GM19351 (cell line): ENCODE measurements at regions not wholly inside any gene's neighbourhood (a gene's known extent, or its start where the extent isn't known, plus 50 kb on each side); places are given as distances from the start of the nearest gene placed in this dataset.

Experiments used
- ATAC-seq: cut with Tn5 transposase; IDR thresholded peaks from one replicate; pipeline ENCODE4 v1.9.1; 2021; ENCODE audit warnings: mild to moderate bottlenecking, moderate library complexity; ENCODE audit not compliant: unreplicated experiment

DNA sequence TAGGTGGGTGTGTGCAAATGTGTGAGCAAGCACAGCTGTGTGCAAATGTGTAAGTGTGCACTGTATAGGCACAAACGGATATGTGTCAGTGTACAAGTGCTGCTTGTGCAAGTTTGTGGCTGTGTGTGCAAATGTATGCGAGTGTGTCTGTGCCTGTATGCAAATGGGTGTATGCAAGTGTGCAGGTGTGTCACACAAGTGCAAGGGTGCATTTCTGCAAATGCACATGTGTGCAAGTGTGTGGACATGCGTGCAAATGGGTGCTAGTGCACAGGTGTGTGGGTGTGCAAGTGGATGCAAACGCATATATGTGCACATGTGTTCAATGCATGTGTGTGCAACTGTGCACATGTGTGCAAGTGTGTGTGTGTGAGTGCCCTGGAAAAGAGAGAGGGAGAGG, 76.5 kb upstream of the TNRC6C start:
- ATAC-seq, result no peak

DNA sequence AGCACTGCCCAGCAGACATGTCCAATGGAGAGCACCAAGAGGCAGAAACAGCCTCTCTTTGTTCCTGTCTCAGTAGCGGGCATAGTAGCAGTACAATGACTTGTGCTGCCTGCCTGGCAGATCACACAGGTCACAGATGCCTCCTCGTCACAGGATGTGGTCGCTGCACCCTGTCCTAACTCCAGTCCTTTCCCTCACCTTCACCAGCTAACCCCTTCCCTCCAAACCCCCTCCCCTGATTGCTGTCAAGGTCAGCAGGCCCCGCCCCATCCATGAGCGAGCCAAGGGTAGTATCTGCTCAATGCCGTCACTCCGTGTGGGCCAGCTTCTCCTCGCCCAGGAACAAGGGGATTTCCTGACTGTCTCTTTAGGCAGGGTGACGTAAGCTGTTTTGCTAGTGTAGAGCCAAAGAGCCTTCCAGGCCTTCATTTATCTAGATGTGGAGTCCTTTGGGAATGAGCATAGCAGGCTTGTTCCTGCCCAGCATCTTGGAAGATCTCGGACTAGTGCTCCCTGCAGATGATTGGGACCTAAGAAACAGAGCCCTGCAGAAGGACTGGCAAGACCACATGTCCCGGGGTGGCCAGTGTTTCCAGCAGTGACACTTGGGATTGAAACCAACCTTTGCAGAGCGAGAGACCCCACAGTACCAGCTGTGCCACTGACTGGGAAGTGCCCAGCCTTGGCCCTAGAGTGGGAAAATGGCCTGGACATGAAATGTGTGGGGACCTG, 75.9 kb upstream of the TNRC6C start:
- ATAC-seq, result no peak

DNA sequence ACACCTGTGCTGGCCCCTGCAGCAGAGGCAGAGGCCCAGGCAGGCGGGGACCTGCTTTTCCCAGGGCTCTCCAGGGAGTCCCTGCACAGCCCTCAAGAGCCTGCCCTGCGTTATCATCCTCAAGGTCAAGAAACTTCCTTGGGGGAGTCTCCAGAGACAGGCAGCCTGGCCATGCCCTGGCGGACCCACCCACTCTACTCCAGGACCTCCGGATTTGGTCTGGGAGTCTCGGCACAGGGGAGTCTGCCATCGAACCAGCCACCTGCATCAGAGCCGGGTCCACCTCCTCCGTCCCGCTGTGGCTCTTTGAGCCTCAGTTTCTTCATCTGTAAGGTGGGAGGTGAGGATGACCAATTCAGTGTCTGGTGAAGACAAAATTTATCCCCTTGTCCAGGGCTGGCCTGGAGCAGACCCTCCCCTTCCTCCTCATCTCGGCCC, 75.3 kb upstream of the TNRC6C start:
- ATAC-seq, result no peak

DNA sequence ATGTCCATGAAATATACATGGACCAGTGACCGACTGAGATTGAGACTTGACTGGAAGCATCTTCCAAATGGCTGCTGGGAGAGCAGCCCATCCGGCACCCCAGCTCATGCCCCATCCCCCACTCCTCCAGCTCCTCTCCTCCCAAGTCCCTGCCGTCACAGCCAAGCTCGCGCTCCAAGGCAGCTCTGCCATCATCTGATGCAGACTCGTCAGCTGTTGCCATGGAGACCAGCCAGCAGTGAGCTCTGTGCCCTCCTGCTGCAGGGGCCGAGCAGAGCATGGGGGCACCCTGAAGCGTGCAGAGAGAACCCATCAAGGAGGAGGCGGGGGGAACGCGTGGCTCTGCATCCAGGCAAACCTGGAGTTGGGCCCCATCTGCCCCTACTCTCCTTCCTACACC, 74.5 kb upstream of the TNRC6C start:
- no peak for ATAC-seq

DNA sequence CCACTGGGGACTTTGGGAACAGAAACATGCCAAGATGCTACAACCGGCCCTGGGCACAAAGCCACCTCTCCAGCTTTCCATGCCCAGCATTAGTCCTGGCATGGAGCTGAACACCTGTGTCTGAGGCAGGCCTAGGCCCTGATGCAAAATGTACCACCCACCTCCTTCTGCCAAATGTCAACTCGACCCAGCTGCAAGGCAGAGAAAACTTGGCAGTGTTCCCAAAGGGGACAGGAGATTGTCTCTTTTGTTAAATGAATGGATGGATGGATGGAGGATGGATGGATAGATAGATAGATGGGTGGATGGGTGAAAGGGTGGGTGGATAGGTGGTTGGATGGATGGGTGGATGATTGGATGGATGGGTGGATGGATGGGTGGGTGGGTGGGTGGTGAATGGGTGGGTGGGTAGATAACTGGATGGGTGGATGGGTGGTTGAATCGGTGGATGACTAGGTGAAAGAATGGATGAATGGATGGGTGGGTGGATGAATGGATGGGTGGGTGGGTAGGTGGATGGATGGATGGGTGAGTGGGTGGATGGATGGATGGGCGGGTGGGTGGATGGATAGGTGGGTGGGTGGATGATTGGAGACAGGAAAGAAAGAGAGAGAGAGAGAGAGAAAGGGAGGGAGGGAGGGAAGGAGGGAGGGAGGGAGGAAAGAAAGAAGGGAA, 73.4 kb upstream of the TNRC6C start:
- ATAC-seq, result no peak

DNA sequence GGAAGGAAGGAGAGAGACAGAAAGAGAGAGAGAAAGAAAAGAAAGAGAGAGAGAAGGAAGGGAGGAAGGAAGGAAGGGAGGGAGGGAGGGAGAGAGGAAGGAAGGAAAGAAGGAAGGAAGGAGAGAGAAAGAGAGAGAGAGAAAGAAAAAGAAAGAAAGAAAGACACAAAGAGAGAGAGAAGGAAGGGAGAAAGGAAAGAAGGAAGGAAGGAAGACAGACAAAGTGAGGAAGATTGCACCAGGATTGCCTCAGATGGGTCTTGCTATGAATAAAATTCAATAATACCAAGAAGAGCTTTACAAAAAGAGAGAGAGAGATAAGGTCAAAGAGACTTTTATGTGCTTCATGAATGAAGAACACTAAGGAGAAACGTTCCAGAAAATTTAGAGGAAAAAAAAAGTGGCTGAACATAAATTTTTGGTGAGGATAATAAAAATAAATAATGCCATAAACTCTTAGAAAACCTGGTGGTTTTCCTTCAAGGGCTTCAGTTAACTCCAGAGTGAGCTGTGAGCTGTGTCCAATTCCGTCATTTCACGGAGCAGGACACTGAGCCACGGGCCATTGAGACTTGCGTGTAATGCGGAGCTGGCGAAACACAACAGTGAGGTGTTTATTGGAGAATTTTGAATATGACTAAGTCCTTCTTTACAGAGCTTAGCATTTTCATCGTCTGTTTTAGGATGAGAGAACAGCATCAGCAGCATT, 72.7 kb upstream of the TNRC6C start:
- ATAC-seq, result no peak

DNA sequence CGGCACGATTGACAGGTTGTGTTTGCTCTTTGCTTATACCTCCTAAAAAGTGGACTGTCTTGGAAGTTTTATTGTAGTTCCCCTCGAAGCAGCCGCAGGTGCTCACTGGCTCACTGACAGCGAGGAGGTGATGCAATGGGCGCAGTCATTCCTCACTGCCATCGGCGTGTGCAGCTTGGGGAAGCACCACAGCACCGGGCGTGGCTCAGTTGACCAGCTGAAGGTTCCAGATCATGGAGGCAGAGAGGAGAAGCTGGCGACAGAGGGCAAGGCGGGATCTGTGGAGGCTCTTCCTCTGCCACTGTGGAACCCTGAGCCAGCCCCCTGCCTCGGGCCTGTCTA, 72.1 kb upstream of the TNRC6C start:
- ATAC-seq, result no peak

DNA sequence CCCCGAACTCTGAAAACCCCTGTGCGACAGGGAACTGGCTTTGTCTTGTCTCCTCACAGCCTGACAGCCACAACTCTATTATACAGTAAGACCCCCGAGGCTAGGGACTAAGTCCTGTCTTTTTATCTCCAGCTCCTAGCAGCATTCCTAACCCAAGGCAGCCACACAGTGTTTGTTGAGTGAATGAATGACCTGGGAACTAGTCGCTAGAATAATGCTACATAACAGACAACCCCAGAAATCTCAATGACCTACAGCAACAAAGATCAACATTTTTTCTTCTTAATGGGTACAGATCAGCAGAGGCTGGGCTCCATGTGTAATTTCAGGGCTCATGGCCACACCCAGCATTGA, 71.4 kb upstream of the TNRC6C start:
- no peak for ATAC-seq

DNA sequence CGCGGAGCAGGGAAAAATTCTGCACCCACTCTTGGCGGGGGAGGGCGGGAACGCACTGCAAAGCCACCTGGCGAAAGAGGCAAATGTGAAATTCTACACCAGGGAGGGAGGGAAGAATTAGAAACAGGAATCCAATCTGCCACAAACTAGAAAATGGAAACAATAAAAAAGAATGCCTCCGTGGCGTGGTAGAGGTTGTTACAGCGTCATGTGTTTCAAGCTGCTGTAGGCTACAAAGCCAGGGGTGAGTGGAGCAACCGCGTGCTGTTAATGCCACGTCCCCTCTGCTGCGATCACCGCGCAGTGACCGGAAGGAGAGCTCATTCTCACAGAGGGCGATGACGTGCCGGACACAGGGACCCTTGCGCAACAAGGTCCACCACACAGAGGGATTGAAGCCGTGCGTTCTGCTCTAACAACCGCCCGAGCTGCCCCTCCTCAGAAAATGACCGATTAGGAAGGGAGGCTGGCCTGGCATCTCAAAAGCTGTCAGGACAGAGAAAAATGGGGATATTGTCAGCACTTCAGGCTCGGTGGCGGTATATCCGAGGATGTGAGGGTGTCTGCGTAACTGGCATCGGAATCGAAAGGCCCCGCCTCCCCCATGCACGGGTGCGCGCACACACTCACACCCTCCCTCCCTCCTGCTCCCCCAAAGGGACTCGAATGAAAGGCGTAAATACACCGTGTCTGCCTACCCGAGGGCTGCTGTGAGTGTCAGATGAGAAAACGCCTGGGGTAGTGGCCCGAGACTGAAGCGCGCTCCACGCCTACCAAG, 70.8 kb upstream of the TNRC6C start:
- no peak for ATAC-seq

DNA sequence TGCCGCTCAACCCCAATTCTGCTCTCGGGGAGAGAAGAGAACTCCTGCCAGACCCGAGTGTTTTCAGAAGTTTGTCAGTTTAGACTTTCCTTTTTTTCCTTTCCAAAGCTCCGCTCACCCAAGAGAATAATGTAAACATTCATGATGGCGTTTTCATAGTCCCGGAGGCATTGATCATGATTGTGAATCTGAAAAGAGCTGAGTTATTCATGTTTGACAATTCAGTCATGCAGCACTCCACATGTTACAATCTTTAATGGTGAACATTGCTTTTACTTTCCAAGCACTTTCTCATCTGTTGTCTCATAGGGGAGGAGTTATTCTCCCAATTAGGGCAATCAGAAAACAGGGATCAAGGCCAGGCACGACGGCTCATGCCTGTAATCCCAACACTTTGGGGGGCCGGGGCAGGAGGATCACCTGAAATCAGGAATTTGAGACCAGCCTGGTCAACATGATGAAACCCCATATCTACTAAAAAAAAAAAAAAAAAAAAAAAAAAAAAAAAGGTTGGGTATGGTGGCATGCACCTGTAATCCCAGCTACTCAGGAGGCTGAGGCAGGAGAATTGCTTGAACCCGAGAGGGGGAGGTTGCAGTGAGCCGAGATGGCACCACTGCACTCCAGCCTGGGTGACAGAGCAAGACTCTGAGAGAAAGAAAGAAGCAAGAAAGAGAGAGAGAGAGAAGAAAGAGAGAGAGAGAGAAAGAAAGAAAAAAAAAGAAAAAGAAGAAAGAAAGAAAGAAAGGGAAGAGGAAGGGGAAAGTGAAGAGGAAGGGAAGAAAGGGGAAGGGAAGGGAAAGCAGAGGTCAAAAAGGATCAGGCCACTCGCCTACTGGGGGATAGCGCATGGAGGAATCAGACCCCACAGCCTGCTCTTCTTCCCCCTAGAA, 70.0 kb upstream of the TNRC6C start:
- no peak for ATAC-seq

DNA sequence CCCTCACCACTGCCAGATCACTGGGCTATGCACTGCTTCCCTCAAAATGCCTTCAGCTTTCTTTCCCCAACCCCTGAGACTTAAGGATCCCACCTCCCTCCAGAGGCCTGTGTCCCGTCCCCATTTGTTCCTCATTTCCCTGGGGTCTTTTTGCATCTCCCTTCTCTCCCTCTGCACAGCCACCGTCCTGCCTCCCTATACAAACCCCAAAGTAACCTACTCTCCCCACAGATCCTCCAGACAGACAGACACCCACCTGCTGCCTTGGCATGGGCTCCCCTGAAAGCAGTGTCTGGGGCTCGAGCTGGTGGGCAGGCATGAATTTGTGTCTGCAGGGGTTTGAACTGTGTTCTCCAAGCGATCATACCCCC, 69.4 kb upstream of the TNRC6C start:
- ATAC-seq, result no peak

DNA sequence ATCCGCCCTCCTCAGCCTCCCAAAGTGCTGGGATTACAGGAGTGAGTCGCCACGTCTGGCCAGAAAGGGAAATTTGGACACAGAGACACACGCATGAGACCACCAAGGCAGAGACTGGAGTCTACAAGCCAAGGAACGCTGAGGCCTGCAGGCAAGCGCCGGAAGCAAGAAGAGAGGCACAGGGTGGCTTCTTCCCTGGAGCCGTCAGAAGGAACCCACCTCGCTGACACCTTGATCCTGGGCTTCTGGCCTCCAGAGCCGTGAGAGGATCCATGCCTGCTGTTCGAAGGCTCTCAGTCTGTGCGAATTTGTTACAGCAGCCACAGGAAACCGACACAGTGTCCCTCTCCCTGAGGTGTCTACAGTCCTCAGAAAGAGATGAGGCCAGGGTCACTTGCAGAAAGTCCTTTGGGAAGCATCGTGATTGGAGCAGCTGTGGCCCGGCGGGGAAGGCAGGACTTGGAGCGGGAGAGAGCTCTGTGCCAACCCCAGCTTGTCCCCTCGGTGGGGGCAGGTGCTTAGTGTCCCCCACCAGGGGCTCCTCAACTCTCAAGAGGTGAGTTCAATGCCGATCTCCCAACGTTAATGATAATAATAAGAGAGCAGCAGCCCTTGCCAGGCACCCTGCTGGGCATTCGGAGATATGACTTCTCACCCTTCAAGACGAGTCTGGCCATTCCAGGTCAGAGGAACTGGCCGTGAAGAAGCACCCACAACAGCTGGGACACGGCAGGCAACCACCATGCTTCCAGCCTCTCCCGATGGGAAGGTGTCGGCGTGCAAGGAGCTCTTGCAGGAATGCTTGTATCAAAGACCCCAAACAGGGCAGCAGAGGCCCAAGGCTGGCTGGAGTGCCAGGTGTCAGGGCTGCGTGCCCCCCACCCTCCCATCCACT, 68.4 kb upstream of the TNRC6C start:
- no peak for ATAC-seq

DNA sequence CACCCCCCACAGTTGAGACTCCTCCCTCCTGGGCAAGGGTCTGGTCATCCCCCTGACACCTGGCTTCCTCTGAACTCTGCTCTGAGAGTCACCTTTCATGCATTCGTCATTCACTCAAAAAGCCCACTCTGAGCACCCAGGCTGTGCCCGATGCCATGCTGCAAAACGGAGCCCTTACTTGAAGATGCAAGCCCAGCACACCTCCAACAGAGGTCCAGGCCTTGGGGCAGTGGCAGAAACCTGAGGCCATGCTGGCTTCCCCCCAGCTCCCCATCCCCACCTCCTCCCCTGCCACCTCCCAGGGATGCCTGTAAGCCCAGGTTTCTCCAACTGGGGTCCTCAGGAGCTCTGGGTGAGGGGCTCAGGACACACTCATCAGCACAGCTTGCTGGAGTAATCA, 67.7 kb upstream of the TNRC6C start:
- no peak for ATAC-seq

DNA sequence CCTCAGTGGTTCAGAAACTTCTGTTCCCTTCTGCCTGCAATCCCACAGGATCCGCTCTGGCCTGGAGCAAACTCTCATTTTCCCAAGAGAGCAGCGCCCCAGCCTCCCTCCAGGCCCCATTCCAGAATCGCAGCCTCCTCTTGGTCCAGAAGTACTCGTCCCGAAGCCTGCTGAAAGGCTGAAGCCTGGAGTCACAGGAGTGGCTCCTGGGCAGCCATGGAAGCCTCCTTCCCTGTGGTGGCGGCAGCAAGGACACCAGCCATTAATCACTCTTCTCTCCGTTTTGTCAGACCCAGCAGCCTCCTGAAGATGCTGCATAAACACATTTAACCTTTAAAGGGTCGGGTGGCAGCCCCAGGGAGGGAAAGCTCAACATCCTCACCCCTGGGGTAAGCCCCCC, 66.9 kb upstream of the TNRC6C start:
- ATAC-seq, result no peak

DNA sequence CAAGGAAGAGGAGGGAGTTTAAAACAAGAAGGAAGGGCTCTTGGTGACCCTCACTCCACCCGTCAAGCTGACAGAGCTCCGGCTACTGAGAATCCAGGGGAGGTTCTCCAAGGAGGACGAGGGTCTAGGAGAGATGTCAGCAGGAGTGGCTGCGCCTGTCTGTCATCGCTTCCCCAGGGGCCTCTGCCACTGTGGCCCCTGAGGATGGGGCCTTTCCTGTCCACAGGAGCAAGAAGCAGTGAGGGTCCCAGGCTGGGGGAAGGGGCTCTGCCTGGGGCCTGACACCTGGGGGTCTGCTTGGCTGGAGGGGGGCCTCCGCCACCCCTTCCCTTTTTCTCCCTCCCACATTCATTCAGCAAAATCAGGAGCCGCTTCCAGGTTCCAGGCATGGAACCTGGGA, 66.5 kb upstream of the TNRC6C start:
- ATAC-seq, result no peak

DNA sequence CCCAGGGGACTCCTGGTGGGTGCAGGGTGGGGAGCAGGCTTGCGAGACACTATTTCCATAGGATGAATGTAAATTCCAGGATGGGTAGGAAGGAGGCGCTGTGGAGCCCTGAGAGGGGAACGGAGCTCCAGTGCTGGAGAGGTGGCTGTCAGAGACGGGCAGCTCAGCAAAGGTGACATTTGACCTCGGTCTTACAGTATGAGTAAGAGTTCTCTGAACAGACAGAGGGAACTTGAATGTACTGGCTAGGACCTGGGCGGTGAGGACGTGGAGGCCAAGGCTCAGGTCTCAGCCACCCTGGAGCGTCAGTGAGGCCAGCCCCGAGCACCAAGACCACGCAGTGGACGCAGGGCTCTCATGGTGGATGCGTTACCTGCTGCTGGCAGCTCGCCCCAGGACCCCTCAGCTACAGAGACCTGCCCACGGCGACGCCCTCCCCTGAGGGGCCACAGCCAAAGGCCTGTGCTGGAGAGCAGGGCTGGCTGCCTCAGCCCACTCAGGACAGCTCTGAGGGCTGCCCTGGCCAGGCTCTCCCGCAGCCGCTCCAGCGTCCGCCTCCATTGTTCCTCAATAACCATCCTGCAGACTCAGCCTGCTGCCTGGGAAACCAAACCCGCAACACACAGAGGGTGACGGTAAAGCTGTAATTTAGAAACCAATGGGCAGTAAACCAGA, 65.9 kb upstream of the TNRC6C start:
- no peak for ATAC-seq

DNA sequence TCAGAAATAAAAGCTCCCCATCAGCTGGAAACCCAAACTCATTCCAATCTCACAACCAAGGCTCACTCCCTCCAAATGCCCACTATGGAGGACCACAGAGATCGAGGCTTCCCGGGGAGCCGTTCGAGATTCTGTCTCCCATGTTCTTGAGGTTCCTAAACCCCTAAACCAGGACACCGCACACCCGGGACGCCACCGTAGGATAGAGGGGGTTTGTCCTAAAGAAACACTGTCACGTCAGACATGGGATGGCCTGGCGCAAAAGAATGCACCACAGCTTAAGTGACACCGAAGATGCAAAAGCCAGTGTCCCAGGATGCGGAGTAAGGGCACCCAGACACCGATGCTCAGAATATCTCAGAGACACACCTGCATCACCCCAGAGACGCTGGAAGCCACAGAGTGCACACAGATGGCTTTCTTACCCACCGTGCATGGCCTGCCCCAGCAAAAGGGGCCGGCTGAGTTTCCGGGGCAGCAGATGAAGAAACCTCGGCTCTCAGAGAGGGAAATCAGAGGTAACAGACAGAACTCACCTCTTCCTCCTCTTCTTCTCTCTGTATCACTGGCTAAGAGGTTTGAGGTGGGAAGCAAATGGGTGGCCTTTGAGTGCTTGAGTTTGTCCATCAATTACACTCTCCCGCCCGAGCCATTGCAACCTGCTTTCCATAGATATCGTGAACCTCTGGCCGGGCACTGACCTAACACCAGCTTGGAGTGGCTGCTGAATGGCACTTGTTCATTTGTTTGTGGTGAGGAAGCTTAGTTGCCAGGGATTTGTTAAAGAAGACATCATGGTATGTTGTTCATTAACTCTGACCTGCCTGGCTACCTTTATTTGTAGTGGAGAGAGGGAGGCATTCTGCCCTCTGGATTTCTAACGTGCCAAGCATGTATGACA, 65.1 kb upstream of the TNRC6C start:
- ATAC-seq, result no peak
